RWPE1 (cell line): ENCODE measurements at regions not wholly inside any gene's neighbourhood (a gene's known extent, or its start where the extent isn't known, plus 50 kb on each side); places are given as distances from the start of the nearest gene placed in this dataset.

Experiments
- CTCF ChIA-PET: fragments of 350-600 bp; sonication (Branson Sonifier 250); formaldehyde crosslinking; extraction: SDS; loops from one replicate; lab custom pipeline; 2021; lab: Yijun Ruan, JAX
- POLR2A ChIA-PET: fragments of 400-600 bp; formaldehyde crosslinking; extraction: SDS; loops from one replicate; lab custom pipeline; 2020; ENCODE audit warnings: antibody characterized with exemption; ENCODE audit not compliant: low non-redundant PET; lab: Yijun Ruan, JAX
- DNase-seq: peaks from one replicate; pipeline ENCODE4 v3.0.0; 2012; ENCODE audit warnings: low spot score
- H3K27ac ChIP-seq: fragments of 450-650 bp; 2 replicates; pipeline ENCODE4 v1.5.1; 2017
- CTCF ChIP-seq: fragments of 450-650 bp; conservative IDR thresholded peaks from 2 replicates; pipeline ENCODE4 v1.5.1; 2017; ENCODE audit warnings: low read depth, mild to moderate bottlenecking

- TF ChIP-seq CTCF = no peak
- H3K27ac ChIP-seq = no peak overlapping the region
- DNase-seq = no peak
- ChIA-PET CTCF (interaction anchor here (0.6 kb wide), 1 partner anchor 601 kb away, joined by 3 read pairs; no protein-coding TSS in a partner anchor), POLR2A (no interaction called here)
Observed at GRCh38 chr3:110612045-110612444, 459.6 kb upstream of the NECTIN3 start.

GRCh38 chr3:110614186-110614585 is 457.4 kb upstream of the NECTIN3 start:
- TF ChIP-seq CTCF = no peak
- ChIA-PET POLR2A (no interaction called here), CTCF (no interaction called here)

GRCh38 chr3:110615454-110615853 is 456.2 kb upstream of the NECTIN3 start:
- DNase-seq = no peak
- ChIA-PET POLR2A (interaction anchor here (0.5 kb wide), 1 partner anchor 10 kb away, joined by 3 read pairs; no protein-coding TSS in a partner anchor), CTCF (interaction anchor here (0.6 kb wide), 2 partner anchors 75 to 267 kb away, joined by 3 to 4 read pairs; no protein-coding TSS in a partner anchor)

More at GRCh38 chr3:110614186-110614585, 457.4 kb upstream of the NECTIN3 start:
- DNase-seq = no peak
- no peak overlapping the region for H3K27ac ChIP-seq

GRCh38 chr3:110618512-110619226 is 452.9 kb upstream of the NECTIN3 start:
- POLR2A ChIA-PET = no interaction called here
- DNase-seq = no peak
- no peak for TF ChIP-seq CTCF
- CTCF ChIA-PET = no interaction called here
- H3K27ac ChIP-seq = no peak overlapping the region

More at GRCh38 chr3:110615454-110615853, 456.2 kb upstream of the NECTIN3 start:
- TF ChIP-seq CTCF = no peak
- no peak overlapping the region for H3K27ac ChIP-seq

- DNase-seq = no peak
- no peak for TF ChIP-seq CTCF
- ChIA-PET POLR2A (no interaction called here), CTCF (no interaction called here)
- H3K27ac ChIP-seq = no peak overlapping the region
Observed at GRCh38 chr3:110620118-110620517, 451.5 kb upstream of the NECTIN3 start.

GRCh38 chr3:110623571-110623970 is 448.0 kb upstream of the NECTIN3 start:
- POLR2A ChIA-PET = no interaction called here
- CTCF ChIA-PET = no interaction called here
- no peak overlapping the region for H3K27ac ChIP-seq
- DNase-seq = no peak
- no peak for TF ChIP-seq CTCF
